Trophoblast cell (in vitro differentiated cells and primary cell): ENCODE measurements at regions not wholly inside any gene's neighbourhood (a gene's known extent, or its start where the extent isn't known, plus 50 kb on each side); places are given as distances from the start of the nearest gene placed in this dataset.

Source experiments
- DNase-seq, 2 donors: peaks; one replicate each; pipeline ENCODE4 v3.0.0-alpha.2; 2016
- H2AFZ ChIP-seq: 2 replicates; pipeline ENCODE4 v1.6.1; 2013; ENCODE audit warnings: low read length, moderate library complexity, mild to moderate bottlenecking; ENCODE audit not compliant: insufficient read depth, poor library complexity
- H2AK5ac ChIP-seq: 2 replicates; pipeline ENCODE4 v1.6.1; 2013; ENCODE audit warnings: mild to moderate bottlenecking, low read length
- H2BK120ac ChIP-seq: 2 replicates; pipeline ENCODE4 v1.6.1; 2013; ENCODE audit warnings: low read length, mild to moderate bottlenecking, moderate library complexity; ENCODE audit not compliant: insufficient read depth, poor library complexity
- H2BK12ac ChIP-seq: 2 replicates; pipeline ENCODE4 v1.6.1; 2013; ENCODE audit warnings: mild to moderate bottlenecking, low read length, moderate library complexity
- H2BK5ac ChIP-seq: 2 replicates; pipeline ENCODE4 v1.6.1; 2013; ENCODE audit warnings: low read length, low read depth, moderate library complexity, mild to moderate bottlenecking; ENCODE audit not compliant: poor library complexity
- H3K14ac ChIP-seq: 2 replicates; pipeline ENCODE4 v1.6.1; 2013; ENCODE audit warnings: mild to moderate bottlenecking, low read length
- H3K18ac ChIP-seq: 2 replicates; pipeline ENCODE4 v1.6.1; 2013; ENCODE audit warnings: mild to moderate bottlenecking, low read length
- H3K23ac ChIP-seq: 2 replicates; pipeline ENCODE4 v1.6.1; 2013; ENCODE audit warnings: low read length
- H3K27ac ChIP-seq: 2 replicates; pipeline ENCODE4 v1.5.1; 2013; ENCODE audit warnings: low read depth, mild to moderate bottlenecking, inconsistent platforms, low read length, moderate library complexity
- H3K27me3 ChIP-seq: 2 replicates; pipeline ENCODE4 v1.6.1; 2013; ENCODE audit warnings: inconsistent platforms, mild to moderate bottlenecking, low read length, moderate library complexity; ENCODE audit not compliant: insufficient read depth
- H3K36me3 ChIP-seq, 2 experiments: 1 replicate in 1 of 2; 2 replicates in 1 of 2; pipeline ENCODE4 v1.6.1; 2013; ENCODE audit warnings: low read length in 2 of 2, mild to moderate bottlenecking in 2 of 2, moderate library complexity in 1 of 2; ENCODE audit not compliant: insufficient read depth in 2 of 2, control insufficient read depth in 1 of 2
- H3K4ac ChIP-seq: 2 replicates; pipeline ENCODE4 v1.6.1; 2013; ENCODE audit warnings: low read depth, mild to moderate bottlenecking, low read length, moderate library complexity
- H3K4me1 ChIP-seq, 2 experiments: 1 replicate in 1 of 2; 2 replicates in 1 of 2; pipeline ENCODE4 v1.6.1; 2013; ENCODE audit warnings: low read length in 2 of 2, mild to moderate bottlenecking in 2 of 2, moderate library complexity in 1 of 2; ENCODE audit not compliant: insufficient read depth in 2 of 2, control insufficient read depth in 1 of 2
- H3K4me2 ChIP-seq: 2 replicates; pipeline ENCODE4 v1.6.1; 2013; ENCODE audit warnings: inconsistent platforms, mild to moderate bottlenecking, low read length, moderate library complexity
- H3K4me3 ChIP-seq: 2 replicates; pipeline ENCODE4 v1.5.1; 2013; ENCODE audit warnings: mild to moderate bottlenecking, low read depth, low read length, inconsistent platforms
- H3K79me1 ChIP-seq: one replicate; pipeline ENCODE4 v1.6.1; 2013; ENCODE audit warnings: low read length
- H3K79me2 ChIP-seq: 2 replicates; pipeline ENCODE4 v1.6.1; 2013; ENCODE audit warnings: low read length, mild to moderate bottlenecking; ENCODE audit not compliant: control insufficient read depth, insufficient read depth, poor library complexity
- H3K9ac ChIP-seq: 2 replicates; pipeline ENCODE4 v1.6.1; 2013; ENCODE audit warnings: mild to moderate bottlenecking, low read length
- H3K9me3 ChIP-seq: 2 replicates; pipeline ENCODE4 v1.6.1; 2013; ENCODE audit warnings: low read depth, mild to moderate bottlenecking, control low read depth, inconsistent platforms, low read length; ENCODE audit not compliant: insufficient read depth
- H4K12ac ChIP-seq: 2 replicates; pipeline ENCODE4 v1.6.1; 2013; ENCODE audit warnings: low read depth, mild to moderate bottlenecking, low read length, moderate library complexity
- H4K8ac ChIP-seq: 2 replicates; pipeline ENCODE4 v1.6.1; 2013; ENCODE audit warnings: low read depth, mild to moderate bottlenecking, low read length, moderate library complexity
- H4K91ac ChIP-seq: one replicate; pipeline ENCODE4 v1.6.1; 2013; ENCODE audit warnings: low read depth, mild to moderate bottlenecking, low read length, moderate library complexity
- whole genome bisulfite sequencing: extraction: QIAGEN DNeasy Blood & Tissue Kit; methylation state at CpG from one replicate; pipeline ENCODE4 v1.1.7; 2013; ENCODE audit warnings: missing lambda C conversion rate; ENCODE audit not compliant: insufficient read length, insufficient coverage; ENCODE audit errors: extremely low coverage; 5-methylcytosine and 5-hydroxymethylcytosine counted together

- Histone ChIP-seq H3K79me1 (no peaks in the 10 kb centered on the region), H3K14ac (no peak overlapping the region), H2BK12ac (no peak overlapping the region), H3K4me3 (no peak overlapping the region), H3K4me2 (no peak overlapping the region), H3K4me1 (peaks cover 6 to 18% of the 10 kb centered on the region in 2 experiments), H3K4ac (no peak overlapping the region), H4K91ac (no peak overlapping the region), H3K9me3 (no peaks in the 10 kb centered on the region), H3K36me3 (no peaks in the 10 kb centered on the region), H2AFZ (no peak overlapping the region), H3K27me3 (no peaks in the 10 kb centered on the region), H3K23ac (no peak overlapping the region), H3K9ac (no peak overlapping the region), H3K18ac (no peak overlapping the region), H4K12ac (no peak overlapping the region), H3K79me2 (peaks cover 2% of the 10 kb centered on the region), H3K27ac (no peak overlapping the region), H2BK120ac (no peak overlapping the region), H2BK5ac (no peak overlapping the region), H4K8ac (no peak overlapping the region), H2AK5ac (no peak overlapping the region)
- no peak for DNase-seq
- no CpG with 5 or more reads among the region's 1 CpG for WGBS
Observed at GRCh38 chrX:39823424-39823823, 274.3 kb downstream of the BCOR start.

DNA sequence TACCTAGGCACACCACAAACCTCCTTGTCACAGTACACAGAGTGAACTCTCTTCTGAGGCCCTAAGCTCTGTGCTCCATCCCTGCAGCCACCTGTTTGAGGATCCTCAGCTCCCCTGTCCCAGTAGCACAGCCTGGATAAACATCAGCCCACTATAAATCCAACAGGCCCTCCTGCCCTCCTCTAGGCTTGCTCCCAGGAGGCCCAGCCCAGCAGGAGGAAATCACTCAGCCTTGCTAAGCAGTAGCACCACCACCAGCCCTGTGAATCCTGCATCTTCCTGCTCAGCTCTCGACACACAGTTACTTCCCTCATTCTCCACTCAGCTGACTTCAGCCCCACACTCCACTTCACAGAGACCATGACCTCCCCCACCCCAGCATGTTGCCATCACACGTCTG, 273.9 kb downstream of the BCOR start:
- Histone ChIP-seq H2AK5ac (no peak overlapping the region), H3K27me3 (no peaks in the 10 kb centered on the region), H3K4ac (no peak overlapping the region), H3K4me2 (no peak overlapping the region), H3K14ac (no peak overlapping the region), H4K91ac (no peak overlapping the region), H4K12ac (no peak overlapping the region), H2AFZ (no peak overlapping the region), H3K9me3 (no peaks in the 10 kb centered on the region), H3K79me2 (peaks cover 2% of the 10 kb centered on the region), H3K27ac (no peak overlapping the region), H3K18ac (no peak overlapping the region), H3K4me1 (peaks cover 6 to 16% of the 10 kb centered on the region in 2 experiments), H3K79me1 (no peaks in the 10 kb centered on the region), H2BK12ac (no peak overlapping the region), H4K8ac (no peak overlapping the region), H2BK5ac (no peak overlapping the region), H3K36me3 (no peaks in the 10 kb centered on the region), H3K4me3 (no peak overlapping the region), H3K23ac (no peak overlapping the region), H3K9ac (no peak overlapping the region), H2BK120ac (no peak overlapping the region)
- no peak for DNase-seq
- no CpG with 5 or more reads among the region's 2 CpGs for WGBS

DNA sequence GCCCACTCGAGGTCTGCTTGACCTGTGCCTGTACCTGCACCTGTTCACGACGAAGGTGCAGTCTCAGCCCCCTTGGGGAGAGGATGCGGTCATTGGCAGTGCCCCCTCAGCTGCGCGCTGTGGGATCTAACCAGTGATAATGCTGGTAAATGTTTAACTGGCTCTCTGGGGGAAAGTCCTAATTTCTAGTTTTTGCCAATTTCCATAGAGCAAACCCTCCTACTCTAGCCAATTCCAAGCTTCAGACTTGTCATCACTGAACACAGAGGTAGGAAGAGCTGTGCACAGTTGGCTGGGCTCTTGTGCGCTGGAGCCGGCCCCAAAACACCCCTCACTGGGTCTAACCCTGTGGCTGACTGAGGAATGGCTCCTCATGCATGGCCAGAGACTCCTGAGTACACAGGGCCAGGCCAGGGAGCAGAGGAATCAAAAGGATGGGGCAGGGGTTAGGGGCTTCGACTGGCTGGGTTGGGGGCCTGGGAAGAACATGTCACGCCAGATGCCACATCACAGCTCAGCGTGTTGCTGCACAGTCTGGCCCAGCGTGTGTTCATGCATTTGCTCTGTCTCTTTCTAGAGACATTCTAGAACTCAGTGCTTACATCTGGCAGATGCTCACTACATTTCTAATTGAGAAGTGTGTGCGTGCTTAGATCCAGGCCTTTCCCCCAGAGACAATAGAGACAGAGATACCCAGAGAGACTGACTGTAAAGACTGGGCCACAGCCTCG, 270.8 kb downstream of the BCOR start:
- Histone ChIP-seq H3K18ac (no peak overlapping the region), H3K79me2 (peaks cover under 1% of the 10 kb centered on the region), H4K12ac (no peak overlapping the region), H2AK5ac (no peak overlapping the region), H3K79me1 (no peaks in the 10 kb centered on the region), H3K23ac (no peak overlapping the region), H4K91ac (no peak overlapping the region), H2BK12ac (no peak overlapping the region), H3K4me1 (peaks cover 3 to 11% of the 10 kb centered on the region in 2 experiments), H2BK120ac (no peak overlapping the region), H3K9me3 (peaks cover 2% of the 10 kb centered on the region), H2BK5ac (no peak overlapping the region), H3K27ac (no peak overlapping the region), H3K4me2 (no peak overlapping the region), H3K9ac (no peak overlapping the region), H3K27me3 (no peaks in the 10 kb centered on the region), H3K14ac (no peak overlapping the region), H2AFZ (no peak overlapping the region), H3K36me3 (no peaks in the 10 kb centered on the region), H4K8ac (no peak overlapping the region), H3K4me3 (no peak overlapping the region), H3K4ac (no peak overlapping the region)
- no peak for DNase-seq
- no CpG with 5 or more reads among the region's 14 CpGs for WGBS

GRCh38 chrX:39827951-39828350, 269.8 kb downstream of the BCOR start:
- Histone ChIP-seq H2BK120ac (no peak overlapping the region), H2BK12ac (no peak overlapping the region), H3K14ac (no peak overlapping the region), H3K79me2 (no peaks in the 10 kb centered on the region), H3K9me3 (peaks cover 2% of the 10 kb centered on the region), H3K4me2 (no peak overlapping the region), H3K4me1 (peaks cover 0 to 7% of the 10 kb centered on the region in 2 experiments), H3K4ac (no peak overlapping the region), H2AFZ (no peak overlapping the region), H3K36me3 (no peaks in the 10 kb centered on the region), H3K23ac (no peak overlapping the region), H4K12ac (no peak overlapping the region), H3K4me3 (no peak overlapping the region), H2BK5ac (no peak overlapping the region), H3K18ac (no peak overlapping the region), H3K27me3 (no peaks in the 10 kb centered on the region), H3K27ac (no peak overlapping the region), H3K9ac (no peak overlapping the region), H4K91ac (no peak overlapping the region), H3K79me1 (no peaks in the 10 kb centered on the region), H2AK5ac (no peak overlapping the region), H4K8ac (no peak overlapping the region)
- WGBS, result no CpG with 5 or more reads among the region's 14 CpGs
- DNase-seq, result no peak
